A549 (cell line): ENCODE measurements at regions not wholly inside any gene's neighbourhood (a gene's known extent, or its start where the extent isn't known, plus 50 kb on each side); places are given as distances from the start of the nearest gene placed in this dataset.
"Not testable (repeated sequence)": the region's sequence is repeated elsewhere in the genome, so short reads cannot be mapped to it uniquely, and the experiment has no call there.

ENCODE experiments used
- ATAC-seq, 2 experiments: fragments of 200-7000 bp in 1 of 2; fragments of >200 bp in 1 of 2; cut with Nextera tagmentation in 1 of 2; cut with Tn5 transposase in 1 of 2; 3 replicates each; pipeline versions ENCODE4 v1.8.0 to v1.9.1; 2018 to 2020; ENCODE audit warnings: mild to moderate bottlenecking in 1 of 2, moderate library complexity in 1 of 2
- CTCF ChIA-PET: fragments of 300-600 bp; sonication (Branson Sonifier 250); formaldehyde crosslinking; extraction: SDS; loops from one replicate; lab custom pipeline; 2021; ENCODE audit warnings: antibody characterized with exemption, inconsistent platforms; lab: Yijun Ruan, JAX
- POLR2A ChIA-PET: fragments of 350-600 bp; formaldehyde crosslinking; extraction: SDS; loops from one replicate; lab custom pipeline; 2021; ENCODE audit warnings: antibody characterized with exemption, inconsistent platforms; lab: Yijun Ruan, JAX
- DNase-seq, 2 experiments: peaks; one replicate each; pipeline versions ENCODE4 v3.0.0 to v3.0.0-alpha.2; 2011 to 2016; ENCODE audit warnings: low read depth in 1 of 2, low spot score in 1 of 2
- FAIRE-seq: peaks from 2 replicates; lab custom pipeline; 2011; peaks lifted over from hg19 to GRCh38; lab: Jason Lieb, UNC
- H3K27ac ChIP-seq, 2 experiments: fragments of >200 bp; sonication (Bioruptor Twin); formaldehyde crosslinking; 3 replicates each; pipeline ENCODE4 v1.5.1; 2016 to 2017
- H3K4me1 ChIP-seq: fragments of >200 bp; sonication (Bioruptor Twin); formaldehyde crosslinking; 3 replicates; pipeline ENCODE4 v1.6.1; 2016
- H3K4me2 ChIP-seq: fragments of >200 bp; sonication (Bioruptor Twin); formaldehyde crosslinking; 3 replicates; pipeline ENCODE4 v1.6.1; 2016
- H3K4me3 ChIP-seq: fragments of >200 bp; sonication (Bioruptor Twin); formaldehyde crosslinking; 3 replicates; pipeline ENCODE4 v1.5.1; 2016
- H3K9me3 ChIP-seq: fragments of >200 bp; sonication (Bioruptor Twin); formaldehyde crosslinking; 3 replicates; pipeline ENCODE4 v1.6.1; 2016
- CBX2 ChIP-seq: fragments of 200-600 bp; sonication (generic); IDR thresholded peaks from 2 replicates; pipeline ENCODE4 v1.6.1; 2016; ENCODE audit warnings: low read depth, mild to moderate bottlenecking, borderline replicate concordance
- CEBPB ChIP-seq, 2 experiments: fragments of >200 bp in 1 of 2; sonication (Bioruptor Twin) in 1 of 2; formaldehyde crosslinking in 1 of 2; IDR thresholded peaks; 2 replicates each; pipeline ENCODE4 v1.6.1; 2012 to 2016
- CHD2 ChIP-seq: fragments of 150-350 bp; IDR thresholded peaks from 2 replicates; pipeline ENCODE4 v1.6.1; 2014; ENCODE audit warnings: low read length; ENCODE audit not compliant: partially characterized antibody
- CHD4 ChIP-seq: fragments of 200-600 bp; sonication (generic); IDR thresholded peaks from 2 replicates; pipeline ENCODE4 v1.6.1; 2016; ENCODE audit warnings: antibody characterized with exemption, mild to moderate bottlenecking, borderline replicate concordance
- CTCF ChIP-seq: fragments of >200 bp; sonication (Bioruptor Twin); formaldehyde crosslinking; IDR thresholded peaks from 3 replicates; pipeline ENCODE4 v1.5.1; 2016
- E2F6 ChIP-seq: IDR thresholded peaks from 2 replicates; pipeline ENCODE4 v1.6.1; 2012; ENCODE audit warnings: low read depth, borderline replicate concordance
- EHF ChIP-seq: fragments of 250-450 bp; sonication (Bioruptor Pico); IDR thresholded peaks from 2 replicates; pipeline ENCODE4 v1.5.0; 2020; ENCODE audit warnings: mild to moderate bottlenecking
- EHMT2 ChIP-seq: fragments of 200-600 bp; sonication (generic); IDR thresholded peaks from 2 replicates; pipeline ENCODE4 v1.6.1; 2016; ENCODE audit warnings: antibody characterized with exemption, low read depth, mild to moderate bottlenecking, moderate library complexity
- ESRRA ChIP-seq: fragments of 150-350 bp; IDR thresholded peaks from 2 replicates; pipeline ENCODE4 v1.6.1; 2014; ENCODE audit warnings: mild to moderate bottlenecking, low read length, borderline replicate concordance
- HES2 ChIP-seq: fragments of >200 bp; sonication (Bioruptor Twin); formaldehyde crosslinking; IDR thresholded peaks from 2 replicates; pipeline ENCODE4 v1.6.1; 2016
- HOXA7 ChIP-seq: fragments of 250-450 bp; sonication (Bioruptor Pico); IDR thresholded peaks from 2 replicates; pipeline ENCODE4 v1.5.0; 2020; ENCODE audit warnings: mild to moderate bottlenecking, moderate library complexity
- JUN ChIP-seq, 2 experiments: fragments of >200 bp; sonication (Bioruptor Twin); formaldehyde crosslinking; IDR thresholded peaks; 2 replicates in 1 of 2; 3 replicates in 1 of 2; pipeline ENCODE4 v1.6.1; 2016 to 2017
- KDM1A ChIP-seq: fragments of 200-600 bp; sonication (generic); IDR thresholded peaks from 2 replicates; pipeline ENCODE4 v1.6.1; 2016; ENCODE audit warnings: low read depth, mild to moderate bottlenecking
- MAFK ChIP-seq: fragments of 450-650 bp; IDR thresholded peaks from 2 replicates; pipeline ENCODE4 v1.6.1; 2014; ENCODE audit not compliant: partially characterized antibody
- MAX ChIP-seq: IDR thresholded peaks from 2 replicates; pipeline ENCODE4 v1.6.1; 2012
- MAZ ChIP-seq: fragments of 150-350 bp; IDR thresholded peaks from 2 replicates; pipeline ENCODE4 v1.6.1; 2014; ENCODE audit warnings: antibody characterized with exemption, low read depth, low read length, borderline replicate concordance
- NFE2L2 ChIP-seq: fragments of 150-350 bp; conservative IDR thresholded peaks from 2 replicates; pipeline ENCODE4 v1.6.1; 2014; ENCODE audit warnings: low read length
- NPAS2 ChIP-seq: fragments of 250-450 bp; sonication (Bioruptor Pico); IDR thresholded peaks from 2 replicates; pipeline ENCODE4 v1.8.0; 2022; ENCODE audit warnings: mild to moderate bottlenecking, moderate library complexity, borderline replicate concordance
- NR3C1 ChIP-seq: fragments of >200 bp; sonication (Bioruptor Twin); formaldehyde crosslinking; IDR thresholded peaks from 3 replicates; pipeline ENCODE4 v1.6.1; 2017
- PHF8 ChIP-seq: fragments of 200-600 bp; sonication (generic); IDR thresholded peaks from 2 replicates; pipeline ENCODE4 v1.6.1; 2016; ENCODE audit warnings: low read depth, mild to moderate bottlenecking, antibody characterized with exemption, moderate library complexity, borderline replicate concordance
- RAD21 ChIP-seq, 2 experiments: fragments of >200 bp in 1 of 2; sonication (Bioruptor Twin) in 1 of 2; formaldehyde crosslinking in 1 of 2; IDR thresholded peaks in 1 of 2; conservative IDR thresholded peaks in 1 of 2; 2 replicates in 1 of 2; 3 replicates in 1 of 2; pipeline ENCODE4 v1.6.1; 2012 to 2018; ENCODE audit warnings: inconsistent platforms in 1 of 2
- RARB ChIP-seq: fragments of 250-450 bp; sonication (Bioruptor Pico); IDR thresholded peaks from 2 replicates; pipeline ENCODE4 v1.8.0; 2021; ENCODE audit warnings: mild to moderate bottlenecking, moderate library complexity
- SMC3 ChIP-seq: fragments of >200 bp; sonication (Bioruptor Twin); formaldehyde crosslinking; IDR thresholded peaks from 3 replicates; pipeline ENCODE4 v1.6.1; 2018; ENCODE audit warnings: inconsistent platforms
- ZC3H11A ChIP-seq: fragments of 450-650 bp; IDR thresholded peaks from 2 replicates; pipeline ENCODE4 v1.6.1; 2014; ENCODE audit warnings: antibody characterized with exemption, mild to moderate bottlenecking
- WGBS: methylation state at CpG from one replicate; pipeline ENCODE4 v1.1.6; 2017; ENCODE audit errors: missing lambda C conversion rate; 5-methylcytosine and 5-hydroxymethylcytosine counted together

- ChIA-PET POLR2A (no interaction called here), CTCF (no interaction called here)
- Histone ChIP-seq H3K9me3 (peaks cover 12% of the 10 kb centered on the region; the same call in 2 of the 3 replicates), H3K4me2 (no peak overlapping the region), H3K27ac (peak overlapping the region in 1 of 2 experiments; percentile 58; a peak in 3 of 6 replicates), H3K4me3 (no peak overlapping the region), H3K4me1 (0 out of 3 replicates have a peak, but pooled peaks cover 6% of the 10 kb centered on the region)
- no peak for FAIRE-seq
- DNase-seq: peak; percentile 57 to 72
- ATAC-seq: peak; percentile 60 to 91; a peak in 5 of 6 replicates
- TF ChIP-seq HOXA7 (CRISPR knock-in tag) (no peak), NPAS2 (CRISPR knock-in tag) (no peak), RAD21 (conservative IDR thresholded peaks at IDR 0.05 in 1 of 2, IDR thresholded peaks at IDR 0.05 in 1 of 2) (peak; percentile 50 to 73; a peak in 4 of 5 replicates), E2F6 (peak; percentile 58; the same call in 1 of the 2 replicates), MAZ (no peak), CHD4 (no peak), CTCF (peak; percentile 59), MAX (0 out of 2 replicates have a peak, but pooled peaks have one; percentile 35), KDM1A (no peak), SMC3 (peak; percentile 54; the same call in 1 of the 3 replicates)
- 71% methylated on average over 11 of the region's 15 CpGs for WGBS
These were observed 98.5 kb downstream of the TNFRSF13B start for GRCh38 chr17:16873174-16874035.

GRCh38 chr17:16872351-16873173, 99.4 kb downstream of the TNFRSF13B start:
- no peak overlapping the region for H3K4me2 ChIP-seq
- ChIA-PET CTCF (no interaction called here), POLR2A (no interaction called here)
- H3K27ac ChIP-seq: peak overlapping the region in 1 of 2 experiments; percentile 58; a peak in 3 of 6 replicates
- 0 out of 3 replicates have a peak, but pooled peaks cover 6% of the 10 kb centered on the region for H3K4me1 ChIP-seq
- TF ChIP-seq PHF8 (no peak), NR3C1 (no peak), CEBPB (IDR thresholded peaks at IDR 0.05) (no peak), EHF (CRISPR knock-in tag) (no peak), RARB (CRISPR knock-in tag) (no peak), RAD21 (conservative IDR thresholded peaks at IDR 0.05 in 1 of 2, IDR thresholded peaks at IDR 0.05 in 1 of 2) (no peak), ESRRA (no peak), CHD2 (no peak), NFE2L2 (no peak), JUN (IDR thresholded peaks at IDR 0.05) (no peak), NPAS2 (CRISPR knock-in tag) (no peak), MAX (no peak), EHMT2 (no peak), ZC3H11A (no peak), HES2 (no peak), SMC3 (no peak), CBX2 (no peak), MAFK (no peak)
- no peak overlapping the region for H3K4me3 ChIP-seq
- FAIRE-seq (no peak), DNase-seq (no peak), ATAC-seq (peak; percentile 14 to 48; a peak in 3 of 6 replicates)
- WGBS: 79% methylated on average over 16 of the region's 16 CpGs
- peaks cover 9% of the 10 kb centered on the region; the same call in 2 of the 3 replicates for H3K9me3 ChIP-seq

GRCh38 chr17:16871446-16872190, 100.3 kb downstream of the TNFRSF13B start:
- WGBS: 89% methylated on average over 17 of the region's 17 CpGs
- CTCF ChIA-PET, DNase-seq, H3K4me2 ChIP-seq, H3K4me3 ChIP-seq, ATAC-seq, POLR2A ChIA-PET, FAIRE-seq: not testable (repeated sequence)
- Histone ChIP-seq H3K9me3 (peaks cover 10% of the 10 kb centered on the region), H3K4me1 (peaks cover 11% of the 10 kb centered on the region), H3K27ac (peak overlapping the region in 1 of 2 experiments; percentile 58; a peak in 3 of 6 replicates)
